Vagina (tissue), 2 donors: ENCODE measurements at regions not wholly inside any gene's neighbourhood (a gene's known extent, or its start where the extent isn't known, plus 50 kb on each side); places are given as distances from the start of the nearest gene placed in this dataset.

Experiments used
- CTCF ChIP-seq, 3 experiments: fragments of 450-650 bp in 2 of 3; fragments of 200-600 bp in 1 of 3; sonication (generic) in 1 of 3; IDR thresholded peaks; one replicate each; pipeline ENCODE4 v1.5.1; 2017 to 2019; ENCODE audit warnings: antibody characterized with exemption in 3 of 3, mild to moderate bottlenecking in 2 of 3, moderate library complexity in 2 of 3
- POLR2A ChIP-seq, 2 donors: fragments of 450-650 bp; IDR thresholded peaks; one replicate each; pipeline ENCODE4 v1.6.1; 2017; ENCODE audit warnings: antibody characterized with exemption in 2 of 2, mild to moderate bottlenecking in 2 of 2, moderate library complexity in 2 of 2
- POLR2AphosphoS5 ChIP-seq, 2 donors: sonication (generic); formaldehyde crosslinking; IDR thresholded peaks; one replicate each; pipeline ENCODE4 v1.9.0; 2017; ENCODE audit warnings: antibody characterized with exemption in 2 of 2, mild to moderate bottlenecking in 2 of 2, low read depth in 1 of 2; ENCODE audit not compliant: insufficient read depth in 1 of 2

GRCh38 chr5:99248066-99248465, 319.3 kb upstream of the CHD1 start:
- TF ChIP-seq CTCF (IDR thresholded peaks at IDR 0.05) (no peak), POLR2A (IDR thresholded peaks at IDR 0.05) (no peak), POLR2AphosphoS5 (IDR thresholded peaks at IDR 0.05; ENCODE audit: insufficient read depth in 1 of 2, low read depth in 1 of 2) (no peak)
